ENCODE measurements at regions not wholly inside any gene's neighbourhood (a gene's known extent, or its start where the extent isn't known, plus 50 kb on each side); places are given as distances from the start of the nearest gene placed in this dataset.

DNA sequence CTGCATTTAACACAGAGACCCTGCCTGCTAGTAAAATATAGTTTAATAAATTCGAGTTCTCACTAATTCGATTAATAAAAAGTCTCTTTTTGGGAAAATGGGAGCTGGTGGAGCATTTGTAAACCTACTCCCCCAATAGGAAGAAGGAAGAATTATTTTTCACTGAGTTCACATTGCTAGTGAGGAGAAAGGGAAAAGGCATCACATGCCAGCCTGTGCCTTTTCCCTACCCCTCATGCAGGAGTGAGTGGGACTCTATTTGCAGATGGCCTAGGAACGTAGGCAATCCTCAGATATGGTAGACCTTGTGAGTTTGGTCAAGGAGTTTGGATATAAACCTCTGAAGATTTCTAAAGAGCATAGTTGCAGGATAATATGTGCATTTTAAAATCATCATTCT lies 218.4 kb upstream of the TRIB2 start:
- Histone ChIP-seq H3K4me1 (ENCODE audit: control insufficient read depth, low read length) (peaks cover 5% of the 10 kb centered on the region), H3K27ac (ENCODE audit: low read depth, low read length) (no peak overlapping the region), H3K27me3 (ENCODE audit: control insufficient read depth, low read length) (no peaks in the 10 kb centered on the region), H3K79me2 (ENCODE audit: control insufficient read depth, low read length) (no peaks in the 10 kb centered on the region), H3K4me3 (ENCODE audit: low read length) (no peak overlapping the region), H3K4me2 (ENCODE audit: low read length) (no peak overlapping the region), H3K9me2 (replicated peaks; ENCODE audit: control insufficient read depth, low read length) (no peaks in the 10 kb centered on the region), H3K9me3 (ENCODE audit: control insufficient read depth, insufficient read depth, low read length) (no peaks in the 10 kb centered on the region), H3F3A (ENCODE audit: control insufficient read depth, insufficient read depth) (no peaks in the 10 kb centered on the region), H3K36me3 (ENCODE audit: control insufficient read depth, low read length) (no peaks in the 10 kb centered on the region), H4K20me1 (ENCODE audit: control insufficient read depth, insufficient read depth, low read depth, low read length) (no peaks in the 10 kb centered on the region)
- TF ChIP-seq CTCF (IDR thresholded peaks at IDR 0.05; ENCODE audit: low read depth, low read length, poor library complexity, severe bottlenecking) (no peak), EZH2phosphoT487 (IDR thresholded peaks at IDR 0.05; ENCODE audit: borderline replicate concordance, low read length) (no peak)

DNA sequence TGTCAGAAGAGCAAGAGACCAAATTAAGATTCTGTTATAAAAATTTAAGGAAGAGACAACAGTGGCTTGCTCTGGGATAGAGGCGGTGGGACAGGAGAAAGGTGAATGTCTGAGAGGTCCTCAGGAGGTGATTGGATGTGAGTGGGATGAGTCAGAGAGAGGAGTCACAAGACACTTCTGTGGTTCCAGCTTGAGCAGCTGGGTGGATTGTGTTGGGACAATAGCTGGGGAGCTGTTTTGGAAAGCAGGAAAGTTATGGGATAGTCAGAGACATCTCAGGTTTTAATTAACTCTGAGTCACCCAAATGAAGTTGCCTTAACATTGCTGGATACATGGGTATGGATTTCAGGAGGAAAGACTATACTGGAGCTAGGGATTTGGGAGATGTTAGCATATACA lies 218.0 kb upstream of the TRIB2 start:
- no peaks in the 10 kb centered on the region for H4K20me1 ChIP-seq (ENCODE audit: control insufficient read depth, insufficient read depth, low read depth, low read length)
- no peaks in the 10 kb centered on the region for H3K79me2 ChIP-seq (ENCODE audit: control insufficient read depth, low read length)
- peaks cover 5% of the 10 kb centered on the region for H3K4me1 ChIP-seq (ENCODE audit: control insufficient read depth, low read length)
- H3K27ac ChIP-seq (ENCODE audit: low read depth, low read length) = no peak overlapping the region
- H3K4me2 ChIP-seq (ENCODE audit: low read length) = no peak overlapping the region
- no peaks in the 10 kb centered on the region for H3K9me3 ChIP-seq (ENCODE audit: control insufficient read depth, insufficient read depth, low read length)
- no peaks in the 10 kb centered on the region for H3K27me3 ChIP-seq (ENCODE audit: control insufficient read depth, low read length)
- TF ChIP-seq EZH2phosphoT487 (IDR thresholded peaks at IDR 0.05; ENCODE audit: borderline replicate concordance, low read length) = no peak
- TF ChIP-seq CTCF (IDR thresholded peaks at IDR 0.05; ENCODE audit: low read depth, low read length, poor library complexity, severe bottlenecking) = no peak
- no peaks in the 10 kb centered on the region for H3K9me2 ChIP-seq (replicated peaks; ENCODE audit: control insufficient read depth, low read length)
- no peaks in the 10 kb centered on the region for H3F3A ChIP-seq (ENCODE audit: control insufficient read depth, insufficient read depth)
- H3K36me3 ChIP-seq (ENCODE audit: control insufficient read depth, low read length) = no peaks in the 10 kb centered on the region
- no peak overlapping the region for H3K4me3 ChIP-seq (ENCODE audit: low read length)

- TF ChIP-seq EZH2phosphoT487 (IDR thresholded peaks at IDR 0.05; ENCODE audit: borderline replicate concordance, low read length) (no peak), CTCF (IDR thresholded peaks at IDR 0.05; ENCODE audit: low read depth, low read length, poor library complexity, severe bottlenecking) (no peak)
- Histone ChIP-seq H3K27me3 (ENCODE audit: control insufficient read depth, low read length) (no peaks in the 10 kb centered on the region), H3K9me2 (replicated peaks; ENCODE audit: control insufficient read depth, low read length) (no peaks in the 10 kb centered on the region), H3K9me3 (ENCODE audit: control insufficient read depth, insufficient read depth, low read length) (no peaks in the 10 kb centered on the region), H3K4me1 (ENCODE audit: control insufficient read depth, low read length) (peaks cover 5% of the 10 kb centered on the region), H3K36me3 (ENCODE audit: control insufficient read depth, low read length) (no peaks in the 10 kb centered on the region), H3K27ac (ENCODE audit: low read depth, low read length) (no peak overlapping the region), H3K4me2 (ENCODE audit: low read length) (no peak overlapping the region), H3F3A (ENCODE audit: control insufficient read depth, insufficient read depth) (no peaks in the 10 kb centered on the region), H4K20me1 (ENCODE audit: control insufficient read depth, insufficient read depth, low read depth, low read length) (no peaks in the 10 kb centered on the region), H3K79me2 (ENCODE audit: control insufficient read depth, low read length) (no peaks in the 10 kb centered on the region), H3K4me3 (ENCODE audit: low read length) (no peak overlapping the region)
These were observed 215.8 kb upstream of the TRIB2 start for GRCh38 chr2:12500899-12501298.
